GM18508 (cell line): ENCODE measurements at regions not wholly inside any gene's neighbourhood (a gene's known extent, or its start where the extent isn't known, plus 50 kb on each side); places are given as distances from the start of the nearest gene placed in this dataset.
"Not testable (repeated sequence)": the region's sequence is repeated elsewhere in the genome, so short reads cannot be mapped to it uniquely, and the experiment has no call there.

Experiments used
- ATAC-seq: cut with Tn5 transposase; IDR thresholded peaks from one replicate; pipeline ENCODE4 v1.9.1; 2021; ENCODE audit warnings: moderate number of reproducible peaks; ENCODE audit not compliant: insufficient read depth, unreplicated experiment

DNA sequence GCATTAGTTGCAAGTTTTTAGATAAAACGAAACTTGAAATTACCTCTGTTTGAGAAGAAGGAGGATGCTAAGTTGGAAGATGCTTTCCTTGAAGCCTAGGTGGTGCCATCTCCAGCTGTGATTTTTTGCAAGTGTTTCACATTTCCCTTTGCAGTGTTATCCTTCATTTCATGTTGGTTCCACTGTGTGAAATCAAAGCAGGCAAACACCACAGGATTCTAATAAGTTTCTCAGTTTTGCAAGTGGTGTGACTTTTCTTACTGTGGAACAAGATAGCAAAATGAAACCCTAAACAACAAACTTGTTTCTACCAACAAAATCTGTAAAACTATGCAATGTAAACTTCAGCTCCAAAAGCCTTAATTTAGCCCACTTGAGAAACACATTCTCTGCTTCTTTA is 260.9 kb downstream of the OXSM start:
- ATAC-seq, result no peak

- no peak for ATAC-seq
These were observed 269.0 kb downstream of the OXSM start for GRCh38 chr3:26058901-26059321.

DNA sequence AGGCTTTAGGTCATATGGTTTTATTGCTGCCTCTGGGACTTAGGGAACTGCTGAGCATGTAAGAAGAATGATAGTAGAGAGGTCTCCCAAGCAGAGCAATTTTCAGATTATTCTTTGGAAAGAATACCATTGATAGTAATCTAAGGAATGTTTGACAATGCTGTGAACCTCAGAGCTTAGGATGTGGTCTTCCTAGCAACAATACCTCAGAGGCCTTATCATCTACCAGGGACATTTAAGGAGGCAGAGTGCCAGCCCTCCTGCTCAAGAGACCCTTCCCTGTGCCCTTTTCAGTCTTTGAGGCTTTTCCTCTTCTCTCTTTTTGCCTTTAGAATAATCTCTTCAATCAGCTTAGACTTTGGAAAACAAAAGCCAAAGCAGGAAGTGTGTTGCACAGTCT is 272.1 kb downstream of the OXSM start:
- ATAC-seq, result no peak

GRCh38 chr3:26064297-26064696 is 274.4 kb downstream of the OXSM start:
- no peak for ATAC-seq

- no peak for ATAC-seq
These were observed 279.0 kb downstream of the OXSM start for GRCh38 chr3:26068890-26069289.

DNA sequence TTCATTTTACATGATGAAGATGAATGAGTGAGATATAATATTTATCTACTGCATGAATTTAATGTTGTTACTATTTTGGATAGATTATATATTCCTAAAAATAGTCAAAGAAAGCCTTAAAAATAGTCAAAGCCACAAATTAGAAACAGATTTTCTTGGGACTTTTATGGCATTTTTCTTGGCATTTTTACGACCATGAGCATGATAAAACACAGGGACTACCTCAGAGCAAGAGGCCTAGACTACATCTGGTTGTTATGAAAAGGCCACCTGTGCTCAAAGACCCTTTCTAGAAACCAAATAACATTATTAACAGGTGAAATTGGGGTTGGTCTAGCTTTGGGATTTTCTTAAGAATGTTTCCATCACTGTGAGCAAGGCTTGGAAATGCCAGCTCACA is 281.0 kb downstream of the OXSM start:
- no peak for ATAC-seq

DNA sequence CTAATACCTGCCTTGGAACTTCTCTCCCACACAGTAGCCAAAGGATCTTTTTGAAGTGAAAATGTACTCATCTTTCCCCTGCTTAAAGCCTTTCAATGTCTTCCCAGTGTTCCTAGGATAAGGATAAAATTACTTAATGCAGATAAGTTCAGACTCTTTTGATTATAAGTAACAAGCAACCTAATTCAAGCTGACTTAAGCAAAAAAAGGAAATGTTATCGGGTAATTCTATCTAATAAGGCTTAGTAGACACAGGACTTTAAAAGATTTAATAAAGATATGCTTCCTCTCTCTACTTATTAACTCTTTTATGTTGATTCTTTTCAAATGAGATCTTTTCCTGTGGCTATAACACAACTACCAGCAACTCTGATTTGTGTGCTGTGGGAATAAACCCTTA is 284.2 kb downstream of the OXSM start:
- ATAC-seq, result no peak

DNA sequence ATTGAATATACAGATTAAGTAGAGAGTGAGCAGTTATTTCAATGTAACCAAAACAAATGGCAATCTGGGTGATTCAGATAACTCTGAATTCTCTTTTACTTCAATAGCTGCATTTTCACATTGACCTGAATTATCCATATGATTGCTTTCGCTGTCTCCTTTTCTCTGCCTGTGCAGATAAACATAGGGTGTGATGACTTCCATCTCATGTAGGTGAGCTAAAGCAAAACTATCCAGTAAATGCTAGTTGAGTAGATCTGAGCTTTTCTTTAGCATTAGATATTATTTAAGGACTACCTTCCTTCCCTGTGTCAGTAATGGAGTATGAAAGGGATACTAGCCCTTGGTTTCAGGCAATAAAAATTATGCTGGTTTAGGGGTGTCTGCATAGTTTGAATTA is 288.6 kb downstream of the OXSM start:
- no peak for ATAC-seq

DNA sequence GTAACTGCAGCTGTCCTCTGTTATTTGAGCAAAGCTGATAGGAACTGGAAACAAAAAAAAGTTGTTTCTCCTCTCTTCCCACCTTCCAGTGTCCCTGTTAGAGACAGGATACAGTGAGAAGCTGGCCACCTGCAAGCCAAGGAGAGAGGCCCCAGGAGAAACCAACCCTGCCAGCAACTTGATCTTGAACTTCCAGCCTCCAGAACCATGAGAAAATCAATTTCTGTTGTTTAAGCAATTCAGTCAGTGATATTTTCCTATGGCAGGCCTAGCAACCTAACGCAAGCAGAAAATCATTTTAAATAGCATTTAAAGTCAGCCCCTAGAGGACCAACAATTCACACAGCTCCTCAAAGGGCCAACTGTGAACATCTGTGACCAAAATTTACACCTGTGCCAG is 291.3 kb downstream of the OXSM start:
- ATAC-seq, result no peak

- no peak for ATAC-seq
These were observed 291.9 kb downstream of the OXSM start for GRCh38 chr3:26081806-26082205.

GRCh38 chr3:26082911-26083310 is 293.0 kb downstream of the OXSM start:
- no peak for ATAC-seq

- no peak for ATAC-seq
These were observed 294.7 kb downstream of the OXSM start for GRCh38 chr3:26084629-26085028.

DNA sequence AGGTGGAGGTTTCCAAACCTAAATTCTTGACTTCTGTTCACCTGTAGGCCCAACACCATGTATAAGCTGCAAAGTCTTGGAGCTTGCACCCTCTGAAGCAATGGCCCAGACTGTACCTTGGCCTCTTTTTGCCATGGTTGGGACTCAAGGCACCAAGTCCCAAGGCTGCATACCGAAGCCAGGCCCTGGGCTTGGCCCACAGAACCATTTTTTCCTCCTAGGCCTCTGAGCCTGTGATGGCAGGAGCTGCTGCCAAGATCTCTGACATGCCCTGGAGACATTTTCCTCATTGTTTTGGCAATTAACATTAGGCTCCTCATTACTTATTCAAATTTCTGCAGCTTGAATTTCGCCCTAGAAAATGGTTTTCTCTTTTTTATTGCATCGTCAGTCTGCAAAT is 297.9 kb downstream of the OXSM start:
- no peak for ATAC-seq

- no peak for ATAC-seq
These were observed 299.4 kb downstream of the OXSM start for GRCh38 chr3:26089249-26089648.

- ATAC-seq, result no peak
These were observed 300.7 kb downstream of the OXSM start for GRCh38 chr3:26090589-26090988.

GRCh38 chr3:26091096-26091495 is 301.2 kb downstream of the OXSM start:
- no peak for ATAC-seq

GRCh38 chr3:26091626-26092025 is 301.7 kb downstream of the OXSM start:
- ATAC-seq, result no peak

DNA sequence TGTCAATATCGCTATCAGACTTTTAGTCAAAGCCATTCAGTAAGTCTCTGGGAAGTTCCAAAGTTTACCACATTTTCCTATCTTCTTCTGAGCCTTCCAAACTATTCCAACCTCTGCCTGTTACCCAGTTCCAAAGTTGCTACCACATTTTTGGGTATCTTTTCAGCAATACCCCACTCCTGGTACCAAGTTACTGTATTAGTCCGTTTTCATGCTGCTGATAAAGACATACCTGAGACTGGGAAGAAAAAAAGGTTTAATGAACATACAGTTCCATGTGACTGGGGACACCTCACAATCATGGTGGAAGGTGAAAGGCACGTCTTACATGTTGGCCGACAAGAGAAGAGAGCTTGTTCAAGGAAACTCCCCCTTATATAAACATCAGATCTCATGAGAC is 307.2 kb downstream of the OXSM start:
- not testable (repeated sequence) for ATAC-seq

DNA sequence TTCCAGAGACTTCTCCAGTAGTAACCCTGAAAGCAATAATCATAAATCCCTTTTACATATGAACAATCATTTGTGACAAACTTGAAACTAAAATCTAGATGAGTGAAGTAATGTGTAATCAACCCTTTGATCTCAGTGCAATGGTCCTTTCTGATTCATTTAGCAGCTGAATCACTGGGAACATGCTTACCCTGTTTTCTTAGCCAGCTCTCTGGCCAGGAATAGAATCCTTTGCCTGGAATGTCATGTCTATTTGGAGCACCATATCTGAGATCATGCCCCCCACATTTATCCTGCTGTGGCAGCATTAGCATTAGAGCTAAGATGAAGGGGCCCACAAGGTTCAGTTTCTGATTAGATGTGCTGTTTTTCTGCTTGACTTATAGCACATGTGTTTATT is 309.8 kb downstream of the OXSM start:
- no peak for ATAC-seq

GRCh38 chr3:26100176-26100575 is 310.3 kb downstream of the OXSM start:
- ATAC-seq, result no peak

DNA sequence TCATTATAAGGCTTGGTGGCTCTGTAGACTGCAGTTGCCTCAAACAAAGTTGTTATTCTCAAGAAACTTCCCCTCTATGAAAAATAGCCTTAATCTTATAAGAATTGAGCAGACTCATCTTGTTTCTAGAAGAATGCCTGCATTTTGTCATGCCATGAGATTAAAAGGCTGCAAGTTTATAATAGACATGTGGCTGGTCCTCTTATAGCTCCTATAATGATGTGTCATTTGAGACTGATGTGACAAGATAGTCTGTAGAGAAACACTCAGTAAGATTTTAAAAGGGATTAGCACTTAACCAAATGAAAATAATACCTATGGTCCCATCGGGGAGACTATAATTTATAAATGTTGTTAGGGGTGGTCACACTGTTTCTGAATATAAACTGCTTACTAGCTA is 312.5 kb downstream of the OXSM start:
- no peak for ATAC-seq

GRCh38 chr3:26104851-26105251 is 315.0 kb downstream of the OXSM start:
- ATAC-seq, result no peak

DNA sequence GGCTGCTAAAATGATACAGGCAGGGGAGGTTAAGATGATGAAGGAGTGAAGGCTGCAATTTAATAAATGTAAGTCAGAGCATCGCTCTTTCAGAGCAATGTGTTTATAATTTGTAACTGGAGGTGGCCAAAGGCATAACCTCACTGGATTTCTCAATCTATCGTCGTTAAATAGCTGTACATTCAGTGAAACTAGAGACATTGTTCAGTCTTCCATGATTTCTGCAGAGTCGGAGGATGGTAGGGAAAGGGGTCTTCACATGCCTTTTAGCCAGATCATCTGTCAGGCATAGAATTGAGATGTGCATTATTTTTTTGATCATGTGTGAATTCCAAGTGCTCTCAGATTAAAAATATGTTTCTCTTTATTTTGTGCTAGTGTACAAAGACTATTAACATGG is 315.4 kb downstream of the OXSM start:
- no peak for ATAC-seq
